ENCODE measurements at regions not wholly inside any gene's neighbourhood (a gene's known extent, or its start where the extent isn't known, plus 50 kb on each side); places are given as distances from the start of the nearest gene placed in this dataset.

GRCh38 chr14:31994391-31995033 is 82.6 kb upstream of the ARHGAP5 start:
- Mint-ChIP-seq H3K27me3 (no peaks in the 10 kb centered on the region), H3K27ac (no peak overlapping the region), H3K4me3 (no peak overlapping the region), H3K9me3 (no peaks in the 10 kb centered on the region), H3K4me1 (no peaks in the 10 kb centered on the region), H3K36me3 (no peaks in the 10 kb centered on the region)

DNA sequence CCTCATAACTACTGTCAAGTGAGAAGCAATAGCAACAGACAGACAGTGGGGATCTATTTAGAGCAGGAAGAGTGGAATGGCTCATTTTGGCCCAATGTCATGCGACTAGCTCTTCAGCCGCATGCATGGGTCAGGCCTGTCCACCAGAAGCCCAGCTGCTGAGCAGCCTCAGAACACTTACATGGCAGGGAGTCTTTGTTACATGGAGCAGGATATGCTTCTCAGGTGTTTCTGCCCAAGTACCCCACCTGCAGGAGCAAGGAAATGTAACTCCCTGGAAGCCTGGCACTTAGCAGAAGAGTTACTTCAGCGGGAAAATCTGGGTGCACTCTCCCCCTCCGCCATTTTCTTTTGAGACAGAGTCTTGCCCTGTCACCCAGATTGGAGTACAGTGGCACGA is 73.5 kb upstream of the ARHGAP5 start:
- Mint-ChIP-seq H3K27ac (no peak overlapping the region), H3K4me1 (no peaks in the 10 kb centered on the region), H3K27me3 (peaks cover 2% of the 10 kb centered on the region), H3K4me3 (no peak overlapping the region), H3K36me3 (no peaks in the 10 kb centered on the region), H3K9me3 (no peaks in the 10 kb centered on the region)

DNA sequence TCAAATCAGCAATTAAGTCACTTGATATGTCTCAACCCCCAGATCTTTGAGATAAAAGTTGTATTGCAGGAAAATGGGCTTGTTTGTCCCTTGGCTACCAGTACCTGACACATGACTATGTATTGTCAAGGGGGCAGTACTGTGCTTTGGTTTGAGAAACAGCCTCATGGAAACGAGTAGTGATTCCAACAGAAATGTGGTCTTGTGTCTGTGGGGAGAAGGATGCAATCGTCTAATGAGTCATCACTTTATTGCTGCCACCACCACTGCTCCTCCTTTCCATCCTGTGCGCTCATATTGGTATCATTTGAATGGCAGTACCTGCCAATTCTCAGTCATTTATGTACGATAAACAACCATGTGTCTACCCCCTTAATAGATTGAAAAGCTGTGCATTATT is 72.8 kb upstream of the ARHGAP5 start:
- Mint-ChIP-seq H3K27ac (no peak overlapping the region), H3K4me1 (no peaks in the 10 kb centered on the region), H3K9me3 (no peaks in the 10 kb centered on the region), H3K4me3 (no peak overlapping the region), H3K36me3 (no peaks in the 10 kb centered on the region), H3K27me3 (peaks cover 2% of the 10 kb centered on the region)

DNA sequence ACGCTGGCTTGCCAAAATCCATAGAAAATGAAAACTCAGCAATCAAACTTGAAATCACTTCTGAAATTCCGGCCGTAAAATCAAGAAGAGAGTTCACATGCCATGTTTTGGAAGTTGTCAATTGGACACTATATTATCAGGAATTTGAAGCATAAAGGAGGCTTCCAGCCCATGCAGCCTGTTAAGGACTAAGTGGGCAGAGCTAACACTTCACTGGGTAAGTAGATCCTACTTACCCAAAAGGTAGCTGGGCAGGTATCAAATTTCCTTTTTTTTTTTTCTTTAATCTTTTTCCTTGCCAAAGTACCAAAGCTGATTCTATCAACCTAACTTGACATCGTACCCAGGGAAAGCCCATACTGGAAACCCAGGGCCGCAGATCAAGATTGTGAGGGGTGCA is 71.5 kb upstream of the ARHGAP5 start:
- no peaks in the 10 kb centered on the region for H3K9me3 Mint-ChIP-seq
- no peak overlapping the region for H3K4me3 Mint-ChIP-seq
- H3K4me1 Mint-ChIP-seq, result no peaks in the 10 kb centered on the region
- no peak overlapping the region for H3K27ac Mint-ChIP-seq
- no peaks in the 10 kb centered on the region for H3K36me3 Mint-ChIP-seq
- peaks cover 3% of the 10 kb centered on the region for H3K27me3 Mint-ChIP-seq

GRCh38 chr14:32006263-32007110 is 70.6 kb upstream of the ARHGAP5 start:
- H3K4me3 Mint-ChIP-seq, result no peak overlapping the region
- H3K27me3 Mint-ChIP-seq, result peaks cover 3% of the 10 kb centered on the region
- no peaks in the 10 kb centered on the region for H3K4me1 Mint-ChIP-seq
- H3K9me3 Mint-ChIP-seq, result no peaks in the 10 kb centered on the region
- H3K36me3 Mint-ChIP-seq, result no peaks in the 10 kb centered on the region
- H3K27ac Mint-ChIP-seq, result no peak overlapping the region

DNA sequence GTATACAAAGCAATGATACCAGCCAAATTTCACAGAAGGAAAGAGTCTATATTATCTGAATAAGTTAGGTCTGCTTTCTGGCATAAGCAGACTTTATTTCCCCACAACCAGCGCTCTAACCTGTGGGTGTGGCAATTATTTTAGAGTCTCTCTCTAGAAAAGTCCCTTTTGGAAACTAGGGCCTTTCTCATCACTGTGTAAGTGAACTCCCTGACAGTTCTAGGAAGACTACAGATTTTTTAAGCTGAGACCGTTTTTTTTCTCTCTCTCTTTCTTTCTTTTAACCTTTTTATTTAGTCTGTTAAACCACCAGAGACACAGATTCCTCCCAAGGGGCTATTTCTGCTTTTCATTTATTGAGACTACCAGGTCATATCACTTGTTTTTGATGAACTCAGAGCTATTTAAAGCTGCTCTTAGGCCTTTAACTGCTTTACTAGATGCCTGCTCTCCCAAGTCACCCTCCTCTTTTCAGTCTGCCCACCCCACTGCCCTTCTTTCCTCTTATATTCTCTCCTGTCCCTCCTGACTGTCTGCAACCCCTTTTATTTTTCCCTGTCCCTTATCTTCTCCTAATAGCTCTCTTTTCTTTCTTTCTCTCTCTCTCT is 69.2 kb upstream of the ARHGAP5 start:
- no peaks in the 10 kb centered on the region for H3K9me3 Mint-ChIP-seq
- no peaks in the 10 kb centered on the region for H3K4me1 Mint-ChIP-seq
- H3K27ac Mint-ChIP-seq, result no peak overlapping the region
- peaks cover 4% of the 10 kb centered on the region for H3K27me3 Mint-ChIP-seq
- no peak overlapping the region for H3K4me3 Mint-ChIP-seq
- H3K36me3 Mint-ChIP-seq, result no peaks in the 10 kb centered on the region

GRCh38 chr14:32008602-32009193 is 68.4 kb upstream of the ARHGAP5 start:
- Mint-ChIP-seq H3K27me3 (peaks cover 5% of the 10 kb centered on the region), H3K4me1 (no peaks in the 10 kb centered on the region), H3K4me3 (no peak overlapping the region), H3K27ac (no peak overlapping the region), H3K36me3 (no peaks in the 10 kb centered on the region), H3K9me3 (no peaks in the 10 kb centered on the region)

GRCh38 chr14:32009221-32009975 is 67.7 kb upstream of the ARHGAP5 start:
- Mint-ChIP-seq H3K36me3 (no peaks in the 10 kb centered on the region), H3K4me1 (no peaks in the 10 kb centered on the region), H3K9me3 (no peaks in the 10 kb centered on the region), H3K27me3 (peaks cover 5% of the 10 kb centered on the region), H3K4me3 (no peak overlapping the region), H3K27ac (no peak overlapping the region)

DNA sequence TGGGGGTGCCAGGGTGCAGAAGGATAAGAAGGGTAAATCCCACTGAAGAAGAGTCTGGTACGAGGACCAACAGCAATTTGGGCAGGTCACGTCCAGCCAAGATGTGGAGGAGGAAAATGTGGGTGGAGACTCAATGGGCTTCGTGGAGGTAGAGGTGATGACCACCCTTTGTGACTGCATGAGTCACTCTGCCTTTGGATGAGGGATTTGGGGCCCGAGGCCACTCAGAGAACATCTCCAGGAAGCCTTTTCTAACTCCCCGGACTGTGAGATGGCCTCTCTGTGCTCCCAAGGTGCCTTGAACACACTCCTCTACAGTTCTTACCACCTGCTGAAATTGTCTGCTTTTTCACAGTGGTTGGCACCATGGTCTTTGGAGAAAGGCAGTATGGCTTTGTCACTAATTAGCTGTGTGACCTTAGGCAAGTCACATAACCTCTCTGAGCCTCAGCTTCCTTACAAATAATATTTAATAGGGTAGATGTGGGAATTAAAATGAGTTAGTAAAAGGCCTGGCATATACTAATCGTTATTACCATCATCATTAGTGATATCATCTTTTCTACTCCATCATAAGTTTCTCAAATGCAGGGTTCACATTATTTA is 67.0 kb upstream of the ARHGAP5 start:
- Mint-ChIP-seq H3K4me1 (no peaks in the 10 kb centered on the region), H3K27ac (no peak overlapping the region), H3K4me3 (no peak overlapping the region), H3K9me3 (no peaks in the 10 kb centered on the region), H3K36me3 (no peaks in the 10 kb centered on the region), H3K27me3 (peaks cover 5% of the 10 kb centered on the region)

DNA sequence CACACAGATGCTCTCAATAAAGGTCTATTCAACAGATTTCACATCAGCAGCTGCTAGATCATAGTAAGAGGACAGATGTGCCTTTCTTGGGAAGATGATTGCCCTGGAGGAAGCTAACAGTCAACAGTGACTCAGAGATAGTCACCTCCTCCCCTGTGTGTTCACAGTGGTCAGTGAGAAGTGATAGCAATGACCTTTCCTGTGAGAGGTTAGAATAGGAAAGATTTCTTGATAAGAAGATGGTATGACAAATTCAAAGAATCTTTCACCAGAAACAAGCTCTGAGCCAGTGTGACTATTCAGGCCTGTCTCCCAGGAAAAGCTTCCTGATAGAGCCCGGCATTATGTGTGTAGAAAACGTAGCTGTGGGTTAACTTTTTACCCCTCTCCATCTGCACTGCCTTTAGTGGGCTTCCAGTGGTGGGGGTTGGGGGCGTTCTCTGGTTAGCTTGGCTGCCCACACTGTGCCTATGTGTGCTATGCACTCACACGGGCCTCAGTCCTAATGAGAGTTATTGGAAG is 66.4 kb upstream of the ARHGAP5 start:
- no peaks in the 10 kb centered on the region for H3K9me3 Mint-ChIP-seq
- peaks cover 5% of the 10 kb centered on the region for H3K27me3 Mint-ChIP-seq
- no peak overlapping the region for H3K4me3 Mint-ChIP-seq
- H3K27ac Mint-ChIP-seq, result no peak overlapping the region
- H3K4me1 Mint-ChIP-seq, result no peaks in the 10 kb centered on the region
- no peaks in the 10 kb centered on the region for H3K36me3 Mint-ChIP-seq

DNA sequence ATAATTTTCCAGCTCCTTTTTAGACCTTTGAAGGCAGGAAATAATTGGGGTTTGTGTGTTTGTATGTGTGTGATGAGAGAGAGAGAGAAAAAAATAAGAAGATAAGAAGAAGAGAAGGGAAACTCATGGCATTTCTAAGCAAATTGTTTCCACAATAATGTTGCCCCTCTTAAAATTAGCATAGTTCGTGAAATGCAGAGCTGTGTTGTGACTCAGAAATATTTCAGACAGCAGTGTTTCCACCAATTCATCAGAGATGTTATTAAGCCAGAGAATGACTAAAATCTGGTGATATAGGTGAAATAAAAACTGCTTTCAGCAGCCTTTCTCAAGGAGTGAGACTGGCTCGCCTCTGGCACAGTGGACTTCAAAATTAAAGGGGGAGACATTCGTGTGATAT is 65.9 kb upstream of the ARHGAP5 start:
- H3K4me3 Mint-ChIP-seq, result no peak overlapping the region
- no peaks in the 10 kb centered on the region for H3K36me3 Mint-ChIP-seq
- H3K4me1 Mint-ChIP-seq, result no peaks in the 10 kb centered on the region
- peaks cover 5% of the 10 kb centered on the region for H3K27me3 Mint-ChIP-seq
- H3K9me3 Mint-ChIP-seq, result no peaks in the 10 kb centered on the region
- H3K27ac Mint-ChIP-seq, result no peak overlapping the region

GRCh38 chr14:32012062-32012461 is 65.0 kb upstream of the ARHGAP5 start:
- no peaks in the 10 kb centered on the region for H3K36me3 Mint-ChIP-seq
- H3K27me3 Mint-ChIP-seq, result peaks cover 5% of the 10 kb centered on the region

GRCh38 chr14:32012571-32012970 is 64.5 kb upstream of the ARHGAP5 start:
- H3K9me3 Mint-ChIP-seq, result no peaks in the 10 kb centered on the region
- H3K4me1 Mint-ChIP-seq, result no peaks in the 10 kb centered on the region
- no peak overlapping the region for H3K27ac Mint-ChIP-seq
- peaks cover 5% of the 10 kb centered on the region for H3K27me3 Mint-ChIP-seq
- H3K4me3 Mint-ChIP-seq, result no peak overlapping the region
- H3K36me3 Mint-ChIP-seq, result no peaks in the 10 kb centered on the region

More at GRCh38 chr14:32012062-32012461, 65.0 kb upstream of the ARHGAP5 start:
- Mint-ChIP-seq H3K4me3 (no peak overlapping the region), H3K9me3 (no peaks in the 10 kb centered on the region), H3K4me1 (no peaks in the 10 kb centered on the region), H3K27ac (no peak overlapping the region)

- Mint-ChIP-seq H3K4me1 (no peaks in the 10 kb centered on the region), H3K27ac (no peak overlapping the region), H3K27me3 (peaks cover 5% of the 10 kb centered on the region), H3K36me3 (no peaks in the 10 kb centered on the region), H3K4me3 (no peak overlapping the region), H3K9me3 (no peaks in the 10 kb centered on the region)
These were observed 64.0 kb upstream of the ARHGAP5 start for GRCh38 chr14:32013083-32013482.

DNA sequence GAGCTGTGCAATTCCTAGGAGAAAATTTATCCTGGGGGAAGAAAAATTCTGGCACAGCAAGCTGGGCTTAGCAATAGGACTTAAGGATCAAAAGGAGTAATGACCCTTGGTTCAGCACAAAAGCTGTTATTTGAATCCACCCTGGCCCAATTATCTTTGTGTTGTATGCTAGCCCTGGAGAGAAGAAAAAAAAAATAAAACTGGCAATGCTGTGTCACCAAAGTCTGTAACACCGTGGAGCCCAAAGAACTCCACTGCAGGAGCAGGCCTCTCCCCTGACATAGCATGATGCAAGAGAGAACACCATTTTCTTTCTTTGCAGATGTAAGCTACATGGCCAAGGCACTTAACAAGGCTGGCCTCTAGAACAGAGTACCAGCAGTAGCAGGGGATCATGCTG is 63.0 kb upstream of the ARHGAP5 start:
- Mint-ChIP-seq H3K9me3 (no peaks in the 10 kb centered on the region), H3K4me3 (no peak overlapping the region), H3K36me3 (no peaks in the 10 kb centered on the region), H3K4me1 (no peaks in the 10 kb centered on the region), H3K27ac (no peak overlapping the region), H3K27me3 (peaks cover 5% of the 10 kb centered on the region)
